ENCODE measurements at regions not wholly inside any gene's neighbourhood (a gene's known extent, or its start where the extent isn't known, plus 50 kb on each side); places are given as distances from the start of the nearest gene placed in this dataset.
"Not testable (repeated sequence)": the region's sequence is repeated elsewhere in the genome, so short reads cannot be mapped to it uniquely, and the experiment has no call there.

GRCh38 chr20:12750221-12750620 is 258.6 kb upstream of the SPTLC3 start:
- Mint-ChIP-seq H3K4me1 (ENCODE audit: low read depth in 2 of 2) (no peaks in the 10 kb centered on the region), H3K9me3 (peaks cover 9% of the 10 kb centered on the region), H3K36me3 (no peaks in the 10 kb centered on the region), H3K27me3 (no peaks in the 10 kb centered on the region), H3K27ac (no peak overlapping the region), H3K4me3 (no peak overlapping the region)
- ATAC-seq (no peak), DNase-seq (ENCODE audit: low spot score) (no peak)

DNA sequence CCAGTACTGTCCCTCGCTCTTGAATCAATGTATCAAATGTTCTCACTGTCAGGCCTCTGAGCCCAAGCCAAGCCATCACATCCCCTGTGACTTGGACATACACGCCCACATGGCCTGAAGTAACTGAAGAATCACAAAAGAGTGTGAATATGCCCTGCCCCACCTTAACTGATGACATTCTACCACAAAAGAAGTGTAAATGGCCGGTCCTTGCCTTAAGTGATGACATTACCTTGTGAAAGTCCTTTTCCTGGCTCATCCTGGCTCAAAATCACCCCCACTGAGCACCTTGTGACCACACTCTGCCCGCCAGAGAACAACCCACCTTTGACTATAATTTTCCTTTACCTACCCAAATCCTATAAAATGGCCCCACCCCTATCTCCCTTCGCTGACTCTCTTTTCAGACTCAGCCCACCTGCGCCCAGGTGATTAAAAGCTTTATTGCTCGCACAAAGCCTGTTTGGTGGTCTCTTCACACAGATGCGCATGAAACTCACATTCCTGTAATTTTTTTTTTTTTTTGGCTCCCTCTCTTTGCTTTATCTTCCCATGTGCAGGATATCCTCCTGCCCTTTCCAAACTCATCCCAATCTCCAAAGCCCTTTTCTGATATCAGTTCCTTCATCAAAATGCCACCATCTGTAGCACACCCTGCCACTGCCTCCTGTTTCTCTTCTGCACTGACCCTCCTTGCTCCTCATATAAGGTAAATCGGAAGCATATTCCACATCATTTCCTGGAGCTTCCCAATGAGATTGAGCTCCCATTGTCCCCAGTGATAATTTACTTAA is 255.7 kb upstream of the SPTLC3 start:
- peaks cover 10% of the 10 kb centered on the region for H3K9me3 Mint-ChIP-seq
- not testable (repeated sequence) for H3K27ac Mint-ChIP-seq; H3K36me3 Mint-ChIP-seq; H3K4me3 Mint-ChIP-seq; DNase-seq (ENCODE audit: low spot score); H3K4me1 Mint-ChIP-seq (ENCODE audit: low read depth in 2 of 2); ATAC-seq; H3K27me3 Mint-ChIP-seq

DNA sequence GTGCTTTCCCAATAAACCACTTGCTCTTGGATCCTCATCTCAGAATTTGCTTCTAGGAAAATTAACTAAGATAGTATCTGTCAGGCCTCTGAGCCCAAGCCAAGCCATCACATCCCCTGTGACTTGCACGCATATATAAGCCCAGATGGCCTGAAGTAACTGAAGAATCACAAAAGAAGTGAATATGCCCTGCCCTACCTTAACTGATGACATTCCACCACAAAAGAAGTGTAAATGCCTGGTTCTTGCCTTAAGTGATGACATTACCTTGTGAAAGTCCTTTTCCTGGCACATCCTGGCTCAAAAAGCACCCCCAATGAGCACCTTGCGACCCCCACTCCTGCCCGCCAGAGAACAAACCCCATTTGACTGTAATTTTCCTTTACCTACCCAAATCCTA is 255.0 kb upstream of the SPTLC3 start:
- H3K9me3 Mint-ChIP-seq, result peaks cover 11% of the 10 kb centered on the region
- not testable (repeated sequence) for H3K36me3 Mint-ChIP-seq; H3K27ac Mint-ChIP-seq; H3K4me1 Mint-ChIP-seq (ENCODE audit: low read depth in 2 of 2); ATAC-seq; H3K27me3 Mint-ChIP-seq; H3K4me3 Mint-ChIP-seq; DNase-seq (ENCODE audit: low spot score)

- not testable (repeated sequence) for H3K27ac Mint-ChIP-seq; ATAC-seq; H3K4me3 Mint-ChIP-seq; H3K4me1 Mint-ChIP-seq (ENCODE audit: low read depth in 2 of 2); H3K9me3 Mint-ChIP-seq; H3K36me3 Mint-ChIP-seq; DNase-seq (ENCODE audit: low spot score); H3K27me3 Mint-ChIP-seq
These were observed 249.3 kb upstream of the SPTLC3 start for GRCh38 chr20:12759493-12759892.

GRCh38 chr20:12762725-12763124 is 246.0 kb upstream of the SPTLC3 start:
- no peak for ATAC-seq
- Mint-ChIP-seq H3K36me3 (no peaks in the 10 kb centered on the region), H3K27ac (no peak overlapping the region), H3K4me1 (ENCODE audit: low read depth in 2 of 2) (no peaks in the 10 kb centered on the region), H3K4me3 (no peak overlapping the region), H3K27me3 (no peaks in the 10 kb centered on the region), H3K9me3 (peaks cover 4% of the 10 kb centered on the region)
- DNase-seq (ENCODE audit: low spot score), result no peak

GRCh38 chr20:12763406-12763805 is 245.4 kb upstream of the SPTLC3 start:
- ATAC-seq (no peak), DNase-seq (ENCODE audit: low spot score) (no peak)
- Mint-ChIP-seq H3K4me3 (no peak overlapping the region), H3K9me3 (peaks cover 4% of the 10 kb centered on the region), H3K27ac (no peak overlapping the region), H3K36me3 (no peaks in the 10 kb centered on the region), H3K27me3 (no peaks in the 10 kb centered on the region), H3K4me1 (ENCODE audit: low read depth in 2 of 2) (no peaks in the 10 kb centered on the region)

GRCh38 chr20:12764053-12764452 is 244.7 kb upstream of the SPTLC3 start:
- no peak overlapping the region for H3K4me3 Mint-ChIP-seq
- ATAC-seq (no peak), DNase-seq (ENCODE audit: low spot score) (no peak)
- H3K27ac Mint-ChIP-seq, result no peak overlapping the region
- H3K27me3 Mint-ChIP-seq, result no peaks in the 10 kb centered on the region
- H3K4me1 Mint-ChIP-seq (ENCODE audit: low read depth in 2 of 2), result no peaks in the 10 kb centered on the region
- H3K36me3 Mint-ChIP-seq, result no peaks in the 10 kb centered on the region
- H3K9me3 Mint-ChIP-seq, result no peaks in the 10 kb centered on the region

- H3K27ac Mint-ChIP-seq, result no peak overlapping the region
- H3K36me3 Mint-ChIP-seq, result no peaks in the 10 kb centered on the region
- H3K4me1 Mint-ChIP-seq (ENCODE audit: low read depth in 2 of 2), result no peaks in the 10 kb centered on the region
- H3K27me3 Mint-ChIP-seq, result no peaks in the 10 kb centered on the region
- DNase-seq (ENCODE audit: low spot score) (no peak), ATAC-seq (no peak)
- no peaks in the 10 kb centered on the region for H3K9me3 Mint-ChIP-seq
- no peak overlapping the region for H3K4me3 Mint-ChIP-seq
These were observed 243.9 kb upstream of the SPTLC3 start for GRCh38 chr20:12764851-12765250.

DNA sequence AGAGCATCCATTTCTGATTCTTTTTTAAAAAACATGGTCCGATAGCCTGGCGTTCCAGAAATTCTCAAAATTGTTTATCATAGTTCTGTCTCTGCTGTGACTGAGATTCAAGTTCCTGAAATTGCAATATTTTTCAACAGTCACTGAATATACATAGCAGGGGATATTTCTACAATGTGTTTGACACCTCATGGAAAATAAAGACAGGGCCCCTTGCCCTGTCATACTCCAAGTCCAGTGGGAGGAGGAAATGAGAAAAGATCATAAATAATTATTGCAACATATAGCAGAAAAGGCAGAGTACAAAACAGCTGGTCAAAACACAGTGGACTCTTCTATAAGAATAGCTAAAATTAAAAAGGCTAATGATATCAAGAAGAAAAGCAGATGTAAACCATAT is 234.8 kb upstream of the SPTLC3 start:
- no peaks in the 10 kb centered on the region for H3K27me3 Mint-ChIP-seq
- H3K9me3 Mint-ChIP-seq, result peaks cover 14% of the 10 kb centered on the region
- ATAC-seq (no peak), DNase-seq (ENCODE audit: low spot score) (no peak)
- no peaks in the 10 kb centered on the region for H3K36me3 Mint-ChIP-seq
- H3K4me3 Mint-ChIP-seq, result no peak overlapping the region
- no peaks in the 10 kb centered on the region for H3K4me1 Mint-ChIP-seq (ENCODE audit: low read depth in 2 of 2)
- H3K27ac Mint-ChIP-seq, result no peak overlapping the region

GRCh38 chr20:12775041-12775440 is 233.7 kb upstream of the SPTLC3 start:
- H3K27me3 Mint-ChIP-seq, result no peaks in the 10 kb centered on the region
- no peaks in the 10 kb centered on the region for H3K36me3 Mint-ChIP-seq
- ATAC-seq (no peak), DNase-seq (ENCODE audit: low spot score) (no peak)
- H3K4me3 Mint-ChIP-seq, result no peak overlapping the region
- H3K27ac Mint-ChIP-seq, result no peak overlapping the region
- H3K4me1 Mint-ChIP-seq (ENCODE audit: low read depth in 2 of 2), result no peaks in the 10 kb centered on the region
- H3K9me3 Mint-ChIP-seq, result peaks cover 14% of the 10 kb centered on the region

- no peaks in the 10 kb centered on the region for H3K27me3 Mint-ChIP-seq
- no peak for ATAC-seq
These were observed 231.8 kb upstream of the SPTLC3 start for GRCh38 chr20:12777016-12777415.

DNA sequence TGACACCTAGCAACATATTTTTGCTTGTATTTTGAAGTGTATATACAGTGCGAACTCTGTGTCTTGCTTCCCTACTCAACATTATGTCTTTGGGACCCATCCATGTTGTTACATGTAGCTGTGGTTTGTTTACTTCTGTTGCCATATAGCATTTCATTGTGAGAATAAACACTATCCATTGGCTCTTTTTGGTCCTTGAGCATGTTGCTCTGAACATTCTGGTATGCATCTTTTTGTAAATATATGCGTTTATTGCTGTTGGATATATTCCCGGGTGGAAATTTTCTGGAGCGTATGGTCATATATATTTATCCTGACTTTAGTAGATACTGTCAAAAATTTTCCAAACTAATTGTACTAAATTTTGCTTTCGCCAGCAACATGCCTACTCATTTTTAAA is 222.5 kb upstream of the SPTLC3 start:
- DNase-seq (ENCODE audit: low spot score) (no peak), ATAC-seq (no peak)
- Mint-ChIP-seq H3K9me3 (peaks cover 7% of the 10 kb centered on the region), H3K4me3 (no peak overlapping the region), H3K36me3 (no peaks in the 10 kb centered on the region), H3K27ac (no peak overlapping the region), H3K27me3 (no peaks in the 10 kb centered on the region), H3K4me1 (ENCODE audit: low read depth in 2 of 2) (no peaks in the 10 kb centered on the region)

More at GRCh38 chr20:12777016-12777415, 231.8 kb upstream of the SPTLC3 start:
- Mint-ChIP-seq H3K9me3 (peaks cover 4% of the 10 kb centered on the region), H3K4me1 (ENCODE audit: low read depth in 2 of 2) (no peaks in the 10 kb centered on the region), H3K27ac (no peak overlapping the region), H3K36me3 (no peaks in the 10 kb centered on the region), H3K4me3 (no peak overlapping the region)
- no peak for DNase-seq (ENCODE audit: low spot score)

DNA sequence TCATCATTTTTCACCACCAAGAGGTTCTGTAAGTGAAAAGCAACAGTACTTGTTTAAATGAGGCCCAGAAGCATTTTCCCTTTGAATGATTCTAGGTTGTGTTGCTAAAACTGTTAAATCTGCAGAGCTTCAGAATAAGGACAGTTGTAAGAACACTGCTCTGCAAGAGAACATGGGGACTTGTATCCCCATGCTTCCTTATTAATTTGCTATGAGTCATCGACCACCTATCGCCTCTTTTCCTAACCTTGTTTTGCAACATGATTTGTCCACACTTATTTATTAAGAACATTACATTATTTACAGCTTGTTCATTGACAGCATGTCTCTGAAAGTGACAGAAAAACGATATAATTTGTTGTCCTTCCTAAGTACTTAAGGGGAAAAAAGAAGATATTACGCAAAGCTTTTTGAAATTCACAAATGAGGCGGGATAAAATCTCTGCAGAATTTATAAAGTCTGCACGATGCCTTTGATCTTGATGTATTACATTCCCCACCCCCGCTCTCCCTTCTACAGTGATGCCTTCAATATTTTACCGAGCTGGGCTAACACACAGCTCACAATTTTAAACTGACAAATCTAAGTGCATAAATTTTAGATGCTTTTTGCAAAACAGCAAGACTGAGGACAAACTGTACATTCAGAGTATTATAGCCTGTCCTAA is 220.0 kb upstream of the SPTLC3 start:
- Mint-ChIP-seq H3K36me3 (no peaks in the 10 kb centered on the region), H3K27ac (no peak overlapping the region), H3K4me1 (ENCODE audit: low read depth in 2 of 2) (no peaks in the 10 kb centered on the region), H3K9me3 (no peaks in the 10 kb centered on the region), H3K4me3 (no peak overlapping the region), H3K27me3 (no peaks in the 10 kb centered on the region)
- DNase-seq (ENCODE audit: low spot score), result no peak
- ATAC-seq, result no peak

- Mint-ChIP-seq H3K9me3 (no peaks in the 10 kb centered on the region), H3K4me3 (no peak overlapping the region), H3K36me3 (no peaks in the 10 kb centered on the region), H3K4me1 (ENCODE audit: low read depth in 2 of 2) (no peaks in the 10 kb centered on the region), H3K27me3 (no peaks in the 10 kb centered on the region), H3K27ac (no peak overlapping the region)
- DNase-seq (ENCODE audit: low spot score) (no peak), ATAC-seq (no peak)
These were observed 217.9 kb upstream of the SPTLC3 start for GRCh38 chr20:12790859-12791258.

All from natural killer cell treated with Interleukin-12 subunit alpha and Interleukin-12 subunit beta and Interleukin-15 and Interleukin-18, amount 100 ng/mL, for 72 hours (primary cell).